IMR-90 (cell line): ENCODE measurements at regions not wholly inside any gene's neighbourhood (a gene's known extent, or its start where the extent isn't known, plus 50 kb on each side); places are given as distances from the start of the nearest gene placed in this dataset.

Experiments
- CTCF ChIP-seq: conservative IDR thresholded peaks from 2 replicates; pipeline ENCODE4 v1.5.1; 2012; ENCODE audit warnings: mild to moderate bottlenecking, low read depth, low read length, improper control_type of control experiment
- MAZ ChIP-seq: IDR thresholded peaks from 2 replicates; pipeline ENCODE4 v1.6.1; 2012; ENCODE audit warnings: low read depth, mild to moderate bottlenecking, low read length, improper control_type of control experiment, moderate library complexity, borderline replicate concordance
- NFE2L2 ChIP-seq: fragments of 150-350 bp; IDR thresholded peaks from 2 replicates; pipeline ENCODE4 v1.6.1; 2016; ENCODE audit warnings: low read depth, mild to moderate bottlenecking, low read length
- POLR2A ChIP-seq: IDR thresholded peaks from 2 replicates; pipeline ENCODE4 v1.6.1; 2012; ENCODE audit warnings: mild to moderate bottlenecking, low read depth, low read length
- RCOR1 ChIP-seq: IDR thresholded peaks from 2 replicates; pipeline ENCODE4 v1.6.1; 2012; ENCODE audit warnings: mild to moderate bottlenecking, low read length, improper control_type of control experiment; ENCODE audit not compliant: insufficient replicate concordance
- RFX5 ChIP-seq: IDR thresholded peaks from 2 replicates; pipeline ENCODE4 v1.8.0; 2012; ENCODE audit warnings: low read depth, mild to moderate bottlenecking, low read length, moderate library complexity

GRCh38 chr6:62446647-62447316 lies 160.8 kb upstream of the KHDRBS2 start:
- no peak for TF ChIP-seq RFX5
- no peak for TF ChIP-seq POLR2A
- no peak for TF ChIP-seq CTCF
- no peak for TF ChIP-seq MAZ
- no peak for TF ChIP-seq NFE2L2
- no peak for TF ChIP-seq RCOR1
